PFSK-1 (cell line): ENCODE measurements at regions not wholly inside any gene's neighbourhood (a gene's known extent, or its start where the extent isn't known, plus 50 kb on each side); places are given as distances from the start of the nearest gene placed in this dataset.

ENCODE experiments used
- FOXP2 ChIP-seq: optimal IDR thresholded peaks from 2 replicates; pipeline ENCODE3; 2011; ENCODE audit warnings: borderline replicate concordance, control low read depth, inconsistent platforms; ENCODE audit not compliant: insufficient read depth; ENCODE audit errors: extremely low read length, extremely low read depth
- POLR2AphosphoS5 ChIP-seq: IDR thresholded peaks from 2 replicates; pipeline ENCODE4 v1.6.1; 2012; ENCODE audit warnings: low read depth, mild to moderate bottlenecking, control low read depth, low read length, moderate library complexity
- REST ChIP-seq, 2 experiments: IDR thresholded peaks; 2 replicates each; pipeline versions ENCODE4 v1.6.1 to v1.8.0; 2011 to 2012; ENCODE audit warnings: low read depth in 2 of 2, low read length in 2 of 2, control low read depth in 1 of 2, inconsistent platforms in 1 of 2, mild to moderate bottlenecking in 1 of 2, moderate library complexity in 1 of 2; ENCODE audit not compliant: insufficient read depth in 1 of 2
- SIN3A ChIP-seq: IDR thresholded peaks from 2 replicates; pipeline ENCODE4 v1.6.1; 2012; ENCODE audit warnings: mild to moderate bottlenecking, low read length, moderate library complexity, borderline replicate concordance; ENCODE audit not compliant: insufficient read depth
- TAF1 ChIP-seq: IDR thresholded peaks from 2 replicates; pipeline ENCODE4 v1.6.1; 2012; ENCODE audit warnings: low read length, control low read depth, borderline replicate concordance; ENCODE audit not compliant: insufficient read depth

- TF ChIP-seq TAF1: no peak
- no peak for TF ChIP-seq FOXP2
- TF ChIP-seq POLR2AphosphoS5: no peak
- TF ChIP-seq SIN3A: no peak
- no peak for TF ChIP-seq REST (IDR thresholded peaks at IDR 0.05; ENCODE audit: insufficient read depth in 1 of 2, low read depth in 2 of 2, low read length in 2 of 2)
These were observed 332.8 kb downstream of the NSG2 start for GRCh38 chr5:174378121-174378874.

GRCh38 chr5:174380311-174380710 lies 334.8 kb downstream of the NSG2 start:
- TF ChIP-seq POLR2AphosphoS5 (no peak), TAF1 (no peak), SIN3A (no peak), FOXP2 (no peak), REST (IDR thresholded peaks at IDR 0.05; ENCODE audit: insufficient read depth in 1 of 2, low read depth in 2 of 2, low read length in 2 of 2) (no peak)

GRCh38 chr5:174381241-174381640 lies 335.7 kb downstream of the NSG2 start:
- no peak for TF ChIP-seq FOXP2
- TF ChIP-seq SIN3A: no peak
- no peak for TF ChIP-seq POLR2AphosphoS5
- no peak for TF ChIP-seq TAF1
- no peak for TF ChIP-seq REST (IDR thresholded peaks at IDR 0.05; ENCODE audit: insufficient read depth in 1 of 2, low read depth in 2 of 2, low read length in 2 of 2)

- TF ChIP-seq POLR2AphosphoS5 (no peak), FOXP2 (no peak), REST (IDR thresholded peaks at IDR 0.05; ENCODE audit: insufficient read depth in 1 of 2, low read depth in 2 of 2, low read length in 2 of 2) (no peak), SIN3A (no peak), TAF1 (no peak)
These were observed 338.0 kb downstream of the NSG2 start for GRCh38 chr5:174383210-174384167.
